ENCODE measurements at regions not wholly inside any gene's neighbourhood (a gene's known extent, or its start where the extent isn't known, plus 50 kb on each side); places are given as distances from the start of the nearest gene placed in this dataset.
"Not testable (repeated sequence)": the region's sequence is repeated elsewhere in the genome, so short reads cannot be mapped to it uniquely, and the experiment has no call there.

DNA sequence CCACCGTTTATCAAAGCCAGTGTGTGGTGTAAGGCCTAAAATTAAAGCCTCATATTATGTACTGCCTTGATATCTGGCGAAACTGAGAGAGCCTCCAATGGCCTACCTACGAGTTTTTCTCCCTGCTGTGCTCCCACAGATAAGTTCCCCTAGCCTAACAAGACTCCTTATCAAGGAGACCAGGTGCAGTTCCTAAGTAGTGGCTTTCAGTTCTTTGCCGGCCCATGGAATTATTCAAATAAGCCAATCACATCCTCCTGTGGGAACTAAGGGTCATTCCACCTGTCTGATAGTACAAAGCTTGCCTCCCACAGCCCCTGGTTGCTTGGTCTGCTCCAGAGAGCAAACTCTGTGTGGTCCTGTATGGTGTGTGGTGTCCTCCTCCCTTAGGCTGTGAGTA is 99.8 kb upstream of the TEX13C start:
- H3K4me3 ChIP-seq (ENCODE audit: low read length) = no peak overlapping the region
- no peaks in the 10 kb centered on the region for H3K27me3 ChIP-seq (ENCODE audit: control insufficient read depth, insufficient read depth, low read length)
- DNase-seq = no peak
- H3K4me1 ChIP-seq (ENCODE audit: control insufficient read depth, insufficient read depth, low read length) = no peaks in the 10 kb centered on the region
- no peaks in the 10 kb centered on the region for H3K36me3 ChIP-seq (ENCODE audit: control insufficient read depth, insufficient read depth, low read length)
- H3K9me3 ChIP-seq (replicated peaks; ENCODE audit: control insufficient read depth, low read depth, low read length) = no peaks in the 10 kb centered on the region
- WGBS (ENCODE audit: insufficient coverage) = 65% methylated on average over 2 of the region's 4 CpGs
- no peak overlapping the region for H3K27ac ChIP-seq (ENCODE audit: low read length)

DNA sequence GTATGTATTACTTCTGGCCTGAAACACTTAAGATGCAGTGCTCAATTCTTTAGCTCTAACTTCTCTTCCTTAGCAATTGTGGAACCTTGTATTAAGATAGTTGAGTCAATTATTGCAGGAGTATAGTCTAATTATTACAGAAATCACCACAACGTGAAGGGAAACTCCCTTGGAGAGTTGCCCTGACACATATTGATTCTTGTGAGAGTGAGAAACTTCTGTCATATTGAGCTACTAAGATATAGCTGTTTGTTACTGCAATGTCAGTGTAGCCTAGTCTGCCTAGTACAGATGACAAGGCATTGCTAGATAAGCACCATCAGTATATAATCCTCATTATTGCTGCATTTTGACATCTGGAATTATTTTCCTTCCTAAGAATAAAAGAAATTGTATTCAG is 82.7 kb upstream of the TEX13C start:
- Histone ChIP-seq H3K4me1 (ENCODE audit: control insufficient read depth, insufficient read depth, low read length) (no peaks in the 10 kb centered on the region), H3K36me3 (ENCODE audit: control insufficient read depth, insufficient read depth, low read length) (no peaks in the 10 kb centered on the region), H3K27me3 (ENCODE audit: control insufficient read depth, insufficient read depth, low read length) (no peaks in the 10 kb centered on the region), H3K9me3 (replicated peaks; ENCODE audit: control insufficient read depth, low read depth, low read length) (no peaks in the 10 kb centered on the region), H3K4me3 (ENCODE audit: low read length) (no peak overlapping the region), H3K27ac (ENCODE audit: low read length) (no peak overlapping the region)
- no CpG with 5 or more reads among the region's 1 CpG for WGBS (ENCODE audit: insufficient coverage)
- DNase-seq = no peak

DNA sequence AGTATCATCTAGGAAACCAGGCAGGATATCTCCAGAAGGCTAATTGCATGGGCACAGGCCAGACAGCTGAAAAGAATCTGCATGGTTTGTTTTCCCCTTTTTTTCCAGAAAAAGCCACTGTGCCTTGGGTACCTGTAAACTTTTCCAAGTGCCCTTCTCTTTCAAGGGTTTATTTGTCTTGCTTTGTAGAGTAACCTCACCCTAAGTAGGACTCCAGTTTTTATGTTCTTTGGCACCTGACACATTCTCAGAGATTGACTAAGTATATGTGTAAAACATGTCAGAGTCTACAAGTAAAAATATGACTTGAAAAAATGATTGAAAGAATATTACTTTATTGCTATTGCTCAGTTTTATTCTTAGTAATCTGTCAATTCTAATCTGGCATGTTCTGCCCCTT is 70.7 kb upstream of the TEX13C start:
- H3K9me3 ChIP-seq (replicated peaks; ENCODE audit: control insufficient read depth, low read depth, low read length) = no peaks in the 10 kb centered on the region
- no peak for DNase-seq
- no peaks in the 10 kb centered on the region for H3K27me3 ChIP-seq (ENCODE audit: control insufficient read depth, insufficient read depth, low read length)
- no peaks in the 10 kb centered on the region for H3K4me1 ChIP-seq (ENCODE audit: control insufficient read depth, insufficient read depth, low read length)
- no peak overlapping the region for H3K4me3 ChIP-seq (ENCODE audit: low read length)
- H3K36me3 ChIP-seq (ENCODE audit: control insufficient read depth, insufficient read depth, low read length) = no peaks in the 10 kb centered on the region
- H3K27ac ChIP-seq (ENCODE audit: low read length) = no peak overlapping the region

DNA sequence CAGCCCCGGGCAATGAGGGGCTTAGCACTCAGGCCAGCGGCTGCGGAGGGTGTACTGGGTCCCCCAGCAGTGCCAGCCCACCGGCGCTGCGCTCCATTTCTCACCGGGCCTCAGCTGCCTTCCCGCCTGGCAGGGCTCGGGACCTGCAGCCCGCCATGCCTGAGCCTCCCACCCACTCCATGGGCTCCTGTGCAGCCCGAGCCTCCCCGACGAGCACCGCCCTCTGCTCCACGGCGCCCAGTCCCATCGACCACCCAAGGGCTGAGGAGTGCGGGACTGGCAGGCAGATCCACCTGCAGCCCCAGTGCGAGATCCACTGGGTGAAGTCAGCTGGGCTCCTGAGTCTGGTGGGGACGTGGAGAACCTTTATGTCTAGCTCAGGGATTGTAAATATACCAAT is 63.9 kb upstream of the TEX13C start:
- not testable (repeated sequence) for H3K4me1 ChIP-seq (ENCODE audit: control insufficient read depth, insufficient read depth, low read length); H3K4me3 ChIP-seq (ENCODE audit: low read length); H3K27ac ChIP-seq (ENCODE audit: low read length); H3K27me3 ChIP-seq (ENCODE audit: control insufficient read depth, insufficient read depth, low read length); H3K36me3 ChIP-seq (ENCODE audit: control insufficient read depth, insufficient read depth, low read length); DNase-seq; H3K9me3 ChIP-seq (replicated peaks; ENCODE audit: control insufficient read depth, low read depth, low read length)
- 95% methylated on average over 4 of the region's 20 CpGs for WGBS (ENCODE audit: insufficient coverage)

DNA sequence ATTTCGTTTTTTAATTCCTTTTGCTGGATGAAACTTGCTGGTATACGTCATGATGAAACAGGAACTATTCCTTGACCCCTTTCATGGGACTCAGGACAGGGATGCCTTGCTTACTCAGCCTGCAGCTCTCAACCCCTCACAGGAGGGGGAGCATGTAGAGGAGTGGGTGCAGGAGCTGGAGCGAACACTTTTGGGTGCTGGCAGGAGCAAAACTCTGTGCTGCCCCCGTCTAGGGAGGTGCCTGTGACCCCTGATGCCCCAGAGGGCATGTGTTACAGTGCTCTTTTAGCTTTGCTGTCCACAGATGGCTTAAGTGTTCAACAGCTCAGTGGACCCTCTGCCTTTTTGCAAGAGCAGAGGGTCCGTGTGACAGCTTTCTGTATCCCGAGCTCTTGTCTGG is 56.8 kb upstream of the TEX13C start:
- H3K36me3 ChIP-seq (ENCODE audit: control insufficient read depth, insufficient read depth, low read length) = no peaks in the 10 kb centered on the region
- H3K9me3 ChIP-seq (replicated peaks; ENCODE audit: control insufficient read depth, low read depth, low read length) = peaks cover 10% of the 10 kb centered on the region
- no peaks in the 10 kb centered on the region for H3K4me1 ChIP-seq (ENCODE audit: control insufficient read depth, insufficient read depth, low read length)
- 83% methylated on average over 4 of the region's 6 CpGs for WGBS (ENCODE audit: insufficient coverage)
- no peak for DNase-seq
- H3K27me3 ChIP-seq (ENCODE audit: control insufficient read depth, insufficient read depth, low read length) = no peaks in the 10 kb centered on the region
- no peak overlapping the region for H3K4me3 ChIP-seq (ENCODE audit: low read length)
- no peak overlapping the region for H3K27ac ChIP-seq (ENCODE audit: low read length)

DNA sequence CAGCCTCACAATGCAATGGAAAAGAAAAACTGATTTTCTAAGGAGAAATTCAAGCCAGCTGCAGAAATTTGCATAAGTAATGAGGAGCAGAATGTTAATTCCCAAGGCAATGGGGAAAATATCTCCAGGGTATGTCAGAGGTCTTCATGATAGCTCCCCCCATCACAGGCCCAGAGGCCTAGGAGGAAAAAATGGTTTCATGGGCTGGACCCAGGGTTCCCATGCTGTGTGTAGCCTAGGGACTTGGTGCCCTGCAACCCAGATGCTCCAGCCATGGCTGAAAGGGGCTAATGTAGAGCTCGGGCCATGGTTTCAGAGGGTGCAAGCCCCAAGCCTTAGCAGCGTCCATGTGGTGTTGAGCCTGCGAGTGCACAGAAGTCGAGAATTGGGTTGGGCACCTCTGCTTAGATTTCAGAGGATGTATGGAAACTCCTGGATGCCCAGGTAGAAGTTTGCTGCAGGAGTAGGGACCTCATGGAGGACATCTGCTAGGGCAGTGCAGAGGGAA is 53.5 kb upstream of the TEX13C start:
- H3K27me3 ChIP-seq (ENCODE audit: control insufficient read depth, insufficient read depth, low read length) = no peaks in the 10 kb centered on the region
- no peaks in the 10 kb centered on the region for H3K4me1 ChIP-seq (ENCODE audit: control insufficient read depth, insufficient read depth, low read length)
- H3K9me3 ChIP-seq (replicated peaks; ENCODE audit: control insufficient read depth, low read depth, low read length) = peaks cover 10% of the 10 kb centered on the region
- DNase-seq = no peak
- no peak overlapping the region for H3K4me3 ChIP-seq (ENCODE audit: low read length)
- WGBS (ENCODE audit: insufficient coverage) = 87% methylated on average over 3 of the region's 4 CpGs
- no peak overlapping the region for H3K27ac ChIP-seq (ENCODE audit: low read length)
- H3K36me3 ChIP-seq (ENCODE audit: control insufficient read depth, insufficient read depth, low read length) = no peaks in the 10 kb centered on the region

Measured in muscle of leg (tissue), 3 donors.